Hematopoietic multipotent progenitor cell treated with erythropoietin and hydrocortisone succinate and interleukin-3 and kit ligand, for 8 days (in vitro differentiated cells): ENCODE measurements at regions not wholly inside any gene's neighbourhood (a gene's known extent, or its start where the extent isn't known, plus 50 kb on each side); places are given as distances from the start of the nearest gene placed in this dataset.
"Not testable (repeated sequence)": the region's sequence is repeated elsewhere in the genome, so short reads cannot be mapped to it uniquely, and the experiment has no call there.

Source experiments
- DNase-seq: peaks from one replicate; pipeline ENCODE4 v3.0.0-alpha.2; 2015

DNA sequence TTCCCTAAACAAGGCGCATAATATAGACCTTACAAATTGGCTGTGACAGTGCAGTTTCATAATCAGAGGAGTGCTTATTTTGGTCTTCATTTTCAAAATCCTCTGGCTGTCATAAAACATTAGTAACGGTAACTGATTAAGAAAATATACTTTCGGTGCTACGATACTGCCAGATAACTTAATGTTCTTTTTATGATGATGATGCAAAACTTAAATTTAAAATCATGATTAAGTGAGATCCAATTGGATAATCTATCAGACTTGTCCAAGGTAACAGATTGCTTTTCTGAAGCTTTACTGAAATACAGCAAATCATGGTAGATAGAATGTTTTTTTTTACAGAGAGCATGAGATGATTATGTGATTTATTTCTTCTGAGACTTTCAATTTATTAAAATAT lies 364.2 kb upstream of the CNTN3 start:
- no peak for DNase-seq

DNA sequence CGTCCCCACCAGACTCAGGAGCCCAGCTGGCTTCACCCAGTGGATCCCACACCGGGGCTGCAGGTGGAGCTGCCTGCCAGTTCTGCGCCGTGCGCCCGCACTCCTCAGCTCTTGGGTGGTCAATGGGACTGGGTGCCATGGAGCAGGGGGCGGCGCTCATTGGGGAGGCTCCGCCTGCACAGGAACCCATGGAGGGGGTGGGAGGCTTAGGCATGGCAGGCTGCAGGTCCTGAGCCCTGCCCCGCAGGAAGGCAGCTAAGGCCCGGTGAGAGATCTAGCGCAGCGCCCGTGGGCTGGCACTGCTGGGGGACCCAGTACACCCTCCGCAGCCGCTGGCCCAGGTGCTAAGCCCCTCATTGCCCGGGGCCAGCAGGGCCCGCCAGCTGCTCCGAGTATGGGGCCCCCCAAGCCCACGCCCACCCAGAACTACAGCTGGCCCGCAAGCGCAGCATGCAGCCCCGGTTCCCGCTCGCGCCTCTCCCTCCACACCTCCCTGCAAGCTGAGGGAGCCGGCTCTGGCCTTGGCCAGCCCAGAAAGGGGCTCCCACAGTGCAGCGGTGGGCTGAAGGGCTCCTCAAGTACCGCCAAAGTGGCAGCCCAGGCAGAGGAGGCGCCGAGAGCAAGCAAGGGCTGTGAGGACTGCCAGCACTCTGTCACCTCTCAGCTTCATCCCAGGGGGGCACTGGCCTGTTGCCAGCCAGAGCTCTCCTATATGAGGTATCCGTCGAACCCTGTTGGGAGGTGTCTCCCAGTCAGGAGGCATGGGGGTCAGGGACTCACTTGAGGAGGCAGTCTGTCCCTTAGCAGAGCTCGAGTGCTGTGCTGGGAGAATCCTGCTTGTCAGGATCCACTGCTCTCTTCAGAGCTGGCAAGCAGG lies 370.8 kb upstream of the CNTN3 start:
- not testable (repeated sequence) for DNase-seq

DNA sequence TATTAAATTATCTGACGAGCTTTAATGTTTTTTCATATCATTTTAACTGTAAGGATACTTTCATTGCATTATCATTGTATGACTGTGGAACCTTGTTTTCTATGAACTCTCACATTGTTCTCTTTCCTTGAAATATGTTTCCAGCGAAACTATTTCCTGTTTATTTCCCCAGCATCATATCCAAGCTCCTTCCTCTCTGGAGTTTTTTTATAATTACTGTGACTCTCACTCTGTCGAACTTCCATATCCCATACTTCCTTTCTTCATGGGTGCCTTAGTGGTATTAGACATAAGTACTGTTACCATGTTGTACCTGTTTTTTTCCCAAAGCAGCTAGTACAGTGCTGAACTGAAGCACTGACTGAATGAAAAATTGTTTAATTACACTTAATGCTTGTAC lies 373.6 kb upstream of the CNTN3 start:
- no peak for DNase-seq

DNA sequence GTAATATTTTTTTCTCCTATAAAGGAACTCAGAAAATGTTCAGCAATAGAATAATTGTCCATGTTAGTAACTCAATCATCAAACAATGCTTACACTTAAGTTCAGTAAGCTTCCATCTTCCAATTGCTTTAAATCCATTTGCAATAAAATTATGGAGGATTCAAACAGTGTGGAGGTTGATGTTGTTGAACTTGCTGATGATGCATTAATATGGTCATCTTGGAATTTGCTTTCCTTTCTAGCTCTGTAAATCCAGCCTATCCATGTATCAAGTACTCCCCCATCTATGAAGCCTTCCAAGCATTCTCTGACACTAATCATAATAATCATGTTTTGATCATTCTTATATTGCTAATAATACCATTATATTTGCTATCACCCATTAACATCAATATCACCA lies 378.4 kb upstream of the CNTN3 start:
- no peak for DNase-seq

DNA sequence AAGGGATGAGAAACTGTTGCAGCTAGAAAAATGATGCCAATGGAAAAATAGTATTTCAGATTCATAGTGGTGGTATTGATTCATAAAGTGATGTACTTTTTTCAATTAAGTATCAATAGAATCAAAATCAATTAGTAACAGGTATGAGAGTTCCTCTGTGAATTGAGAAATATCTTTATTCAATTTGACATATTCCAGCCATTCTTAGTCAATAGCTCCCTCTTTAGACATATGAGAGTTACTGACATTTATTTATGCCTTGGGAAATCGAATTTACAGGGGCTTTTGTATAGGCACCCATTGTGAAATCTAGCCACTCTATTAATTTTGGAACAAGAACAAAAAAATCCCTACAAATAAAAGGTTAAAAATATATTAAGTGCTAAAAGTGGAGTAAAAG lies 386.9 kb upstream of the CNTN3 start:
- DNase-seq = peak; percentile 23

DNA sequence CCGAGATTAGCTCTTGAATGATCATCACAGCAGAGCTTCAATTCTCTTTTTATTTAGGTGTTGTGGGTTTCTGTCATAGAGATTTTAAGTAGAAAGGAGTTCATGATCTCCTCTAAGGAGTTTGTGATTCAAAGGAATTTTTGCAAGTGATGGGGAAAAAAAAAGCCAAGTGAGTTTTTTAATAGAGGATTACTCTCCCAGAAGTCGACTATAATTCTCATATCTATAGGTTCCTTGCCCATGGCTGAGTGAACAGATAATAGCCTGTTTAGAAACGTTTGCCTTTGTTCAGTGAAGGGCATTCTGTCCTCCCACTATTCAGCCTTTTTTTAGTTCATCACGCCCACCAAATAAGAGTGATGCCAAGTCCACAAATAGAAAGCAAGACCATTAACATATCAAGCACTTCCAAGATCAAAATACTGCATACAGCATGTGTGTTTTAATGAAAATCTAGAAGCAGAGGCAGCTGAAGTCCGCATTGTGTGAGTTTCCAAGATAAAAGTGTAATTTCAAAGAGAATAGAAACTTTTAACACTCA lies 398.4 kb upstream of the CNTN3 start:
- no peak for DNase-seq

DNA sequence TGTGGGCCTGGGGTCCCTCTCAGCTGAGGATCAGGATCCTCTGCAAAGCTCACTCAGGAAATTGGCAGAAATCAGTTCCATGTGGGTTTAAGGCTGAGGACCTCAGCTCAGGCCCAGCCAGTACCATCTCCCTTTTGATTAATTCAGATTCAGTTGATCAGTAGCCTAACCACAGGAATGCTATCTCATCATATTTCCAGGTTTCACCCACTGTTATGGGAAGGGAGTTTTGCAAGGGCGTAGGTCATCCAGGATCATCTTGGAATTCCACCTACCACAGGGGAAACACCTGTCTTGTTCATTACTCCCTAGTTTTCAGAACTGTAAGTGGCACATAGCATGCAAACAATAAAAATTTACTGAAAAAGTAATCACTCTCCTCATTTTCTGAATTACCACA lies 399.5 kb upstream of the CNTN3 start:
- DNase-seq = no peak

DNA sequence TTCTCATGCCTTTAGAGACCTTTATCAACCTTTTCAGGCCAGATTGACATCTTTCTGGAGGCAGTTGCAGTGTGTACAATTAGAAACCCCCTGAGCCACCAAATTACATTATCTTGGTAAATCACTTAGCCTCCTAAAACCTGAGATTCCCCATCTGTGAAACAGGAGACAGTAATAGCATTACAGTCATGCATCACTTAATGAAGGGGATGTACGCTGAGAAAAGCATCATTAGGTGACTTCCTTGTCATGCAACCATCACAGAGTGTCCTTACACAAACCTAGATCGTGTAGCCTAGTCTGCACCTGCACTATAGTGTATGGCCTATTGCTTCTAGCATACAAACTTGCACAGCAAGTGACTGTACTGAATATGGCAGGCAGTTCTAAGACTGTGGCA lies 400.8 kb upstream of the CNTN3 start:
- no peak for DNase-seq

DNA sequence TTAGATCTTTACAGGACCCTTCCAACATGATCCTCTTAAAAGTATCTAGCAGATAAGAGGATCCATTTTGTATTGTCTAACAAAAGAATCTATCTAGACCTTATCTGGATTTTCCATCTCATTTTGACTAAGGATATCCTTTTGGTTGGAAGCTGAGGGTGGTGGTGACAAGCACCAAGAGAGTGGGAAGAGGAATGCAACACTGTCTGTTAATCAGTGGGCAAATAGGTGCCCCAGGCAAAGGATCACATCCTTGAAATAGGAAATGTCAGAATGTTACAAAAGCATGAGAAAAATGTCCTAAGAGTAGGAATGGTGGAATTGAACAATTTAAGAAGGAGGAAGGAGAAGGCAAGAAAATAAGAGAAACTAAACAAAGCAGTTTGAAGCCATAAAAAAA lies 420.7 kb upstream of the CNTN3 start:
- no peak for DNase-seq

DNA sequence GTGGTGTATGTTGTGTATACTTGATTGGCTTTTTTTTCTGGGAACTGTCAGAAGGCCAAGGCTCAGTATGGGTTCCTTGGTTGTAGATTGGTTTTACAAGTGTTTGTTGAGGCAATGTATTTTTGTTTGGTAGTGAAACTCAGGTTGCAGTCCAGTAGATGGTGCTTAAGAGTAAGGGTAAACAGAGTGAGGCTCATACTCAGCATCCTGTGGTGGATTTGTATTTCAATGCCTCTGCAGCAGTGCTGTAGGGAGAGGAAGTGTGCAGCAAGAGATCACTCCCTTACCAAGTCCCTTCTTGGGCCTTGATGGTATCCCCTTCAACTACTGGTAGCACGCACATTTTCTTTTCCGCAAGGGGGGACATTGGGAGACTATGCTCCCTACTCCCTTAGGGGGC lies 428.5 kb upstream of the CNTN3 start:
- no peak for DNase-seq

DNA sequence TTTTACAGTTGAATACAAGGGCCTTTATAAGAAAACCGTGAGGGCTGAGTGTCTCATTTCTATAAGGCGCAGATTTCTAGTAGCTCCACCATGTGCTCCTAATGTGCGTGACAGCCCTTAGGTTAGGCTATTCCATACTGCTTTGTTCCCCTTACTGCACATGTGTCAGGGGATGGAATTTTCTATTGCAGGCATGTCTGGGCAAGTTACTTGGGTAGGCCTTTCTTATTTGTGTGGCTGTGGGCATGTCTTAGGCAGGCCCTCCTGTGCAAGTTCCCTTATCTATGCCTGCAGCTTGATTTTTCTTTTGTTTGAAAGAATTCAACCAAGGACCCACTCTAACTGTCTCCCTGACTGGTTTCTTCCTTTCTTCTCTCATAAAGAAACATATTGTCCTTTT lies 434.2 kb upstream of the CNTN3 start:
- peak; percentile 3 for DNase-seq

DNA sequence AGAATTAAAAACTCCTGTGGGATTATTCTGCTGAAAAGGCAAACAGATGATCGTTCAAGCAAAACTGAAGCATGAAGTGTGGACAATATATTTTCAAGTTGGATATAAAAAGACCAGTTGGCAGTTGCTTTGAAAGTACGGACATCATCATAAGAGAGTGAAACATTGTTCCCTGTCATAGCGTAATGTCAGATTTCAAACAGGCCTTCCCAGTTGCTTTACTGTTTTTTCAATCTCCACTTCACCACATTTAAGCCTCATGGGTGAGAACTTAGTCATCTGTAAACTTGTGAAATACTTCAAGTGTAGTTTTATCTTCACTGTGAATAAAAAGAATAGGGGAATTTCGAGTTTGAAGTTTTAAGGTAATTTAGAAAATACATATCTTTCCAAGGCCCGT lies 435.1 kb upstream of the CNTN3 start:
- no peak for DNase-seq

DNA sequence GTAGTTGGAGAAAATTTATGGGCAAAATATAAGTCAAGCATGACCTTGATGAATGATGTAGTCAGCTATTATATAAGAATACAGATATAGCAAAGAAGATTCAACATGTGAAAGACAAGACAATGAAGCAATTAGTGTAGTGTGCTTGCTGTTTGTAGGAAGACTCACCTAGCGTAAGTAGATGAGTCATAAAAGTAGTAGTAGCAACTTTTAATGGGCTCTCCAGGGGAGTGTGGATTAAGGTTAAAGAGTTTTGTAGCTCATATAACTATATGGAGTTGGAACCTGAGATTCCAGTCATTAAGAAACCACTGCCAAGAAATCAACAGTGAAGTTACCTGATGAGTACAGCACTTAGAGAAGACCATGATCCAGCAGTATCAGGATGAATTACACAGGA lies 444.7 kb upstream of the CNTN3 start:
- DNase-seq = no peak

DNA sequence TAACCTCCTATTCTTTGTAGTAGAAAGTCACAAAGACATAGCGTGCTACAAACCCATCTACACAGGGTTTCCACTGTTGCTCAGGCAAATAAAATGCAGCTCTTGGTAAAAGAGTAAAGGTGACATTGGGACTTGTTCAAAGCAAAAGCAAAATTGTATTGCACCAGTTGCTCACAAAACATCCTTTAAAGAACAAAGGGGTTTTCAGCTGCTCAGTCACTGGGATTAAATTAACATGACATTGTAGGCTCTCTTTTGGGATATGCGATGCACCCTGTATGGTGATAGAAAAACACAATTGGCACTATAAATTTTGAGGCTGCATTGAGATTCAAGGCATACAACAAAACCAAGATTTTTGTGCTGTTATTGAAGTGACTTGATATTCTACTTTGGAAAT lies 447.3 kb upstream of the CNTN3 start:
- DNase-seq = no peak

DNA sequence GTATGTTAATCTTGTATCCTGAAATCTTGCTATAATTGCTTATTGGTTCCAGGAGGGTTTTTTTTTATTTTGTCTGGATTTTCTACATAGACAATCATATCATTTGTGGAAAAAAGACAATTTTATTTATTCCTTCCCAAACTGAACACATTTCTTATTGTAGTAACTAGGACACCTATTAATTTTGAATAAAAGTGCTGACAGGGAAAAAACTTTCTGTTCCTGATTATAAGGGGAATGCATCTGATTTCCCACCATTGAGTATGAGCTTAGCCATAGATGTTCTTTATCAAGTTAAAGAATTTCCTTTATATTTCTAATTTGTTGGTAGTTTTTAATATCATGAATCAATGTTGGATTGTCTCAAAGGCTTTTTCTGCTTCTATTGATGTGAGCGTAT lies 460.7 kb upstream of the CNTN3 start:
- no peak for DNase-seq

DNA sequence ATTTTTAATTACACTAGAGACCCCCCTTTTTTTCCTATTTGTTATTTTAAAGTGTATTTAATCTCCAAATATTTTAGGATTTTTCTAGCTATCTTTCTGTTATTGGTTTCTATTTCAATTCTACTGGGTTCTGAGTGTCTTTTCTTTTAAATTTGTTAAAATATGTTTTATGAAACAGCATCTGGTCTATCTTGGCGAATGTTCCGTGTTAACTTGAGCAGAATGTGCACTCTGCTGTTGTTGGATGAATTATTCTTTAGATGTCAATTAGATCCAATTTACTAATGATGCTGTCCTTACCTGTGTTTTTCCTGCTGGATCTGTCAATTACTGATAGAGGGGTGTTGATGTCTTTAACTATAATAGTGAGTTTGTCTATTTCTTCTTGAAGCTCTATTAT lies 462.0 kb upstream of the CNTN3 start:
- DNase-seq = no peak

DNA sequence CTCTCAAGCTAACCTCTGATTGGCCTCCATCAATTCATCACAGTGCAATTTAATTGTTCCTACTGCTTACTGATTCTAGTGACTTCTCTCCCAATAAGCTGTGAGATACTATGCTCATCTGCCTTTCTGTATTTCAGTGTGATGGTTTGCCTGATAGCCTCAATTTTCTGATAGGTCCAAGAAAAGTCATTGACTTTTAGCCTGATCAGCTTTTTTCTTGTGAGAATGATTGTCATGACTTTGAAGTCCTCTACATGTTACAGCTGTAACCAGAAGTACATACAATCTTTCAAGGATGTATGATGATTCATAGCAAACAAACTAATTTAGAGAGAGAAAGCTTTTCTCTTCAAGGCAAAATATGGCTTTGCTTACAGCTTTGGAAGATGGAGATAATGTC lies 463.8 kb upstream of the CNTN3 start:
- no peak for DNase-seq

DNA sequence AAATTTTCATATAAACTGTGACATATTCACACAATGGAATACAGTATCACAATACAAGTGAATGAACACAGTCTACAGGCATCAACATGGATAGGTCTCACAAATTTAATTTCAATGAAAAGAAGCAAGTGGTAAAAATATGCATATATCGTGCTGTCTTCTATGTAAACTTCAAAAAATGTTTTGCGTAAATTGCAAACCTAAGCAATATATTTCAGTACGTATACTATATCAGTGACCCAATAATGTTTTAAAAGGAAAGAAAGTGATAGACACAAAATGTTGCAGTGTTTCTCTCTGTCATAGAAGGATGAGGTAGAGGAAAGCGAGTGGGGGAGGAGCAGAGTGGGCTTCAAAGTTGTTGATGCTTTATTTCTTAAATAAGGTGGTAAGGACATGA lies 468.4 kb upstream of the CNTN3 start:
- DNase-seq = no peak

DNA sequence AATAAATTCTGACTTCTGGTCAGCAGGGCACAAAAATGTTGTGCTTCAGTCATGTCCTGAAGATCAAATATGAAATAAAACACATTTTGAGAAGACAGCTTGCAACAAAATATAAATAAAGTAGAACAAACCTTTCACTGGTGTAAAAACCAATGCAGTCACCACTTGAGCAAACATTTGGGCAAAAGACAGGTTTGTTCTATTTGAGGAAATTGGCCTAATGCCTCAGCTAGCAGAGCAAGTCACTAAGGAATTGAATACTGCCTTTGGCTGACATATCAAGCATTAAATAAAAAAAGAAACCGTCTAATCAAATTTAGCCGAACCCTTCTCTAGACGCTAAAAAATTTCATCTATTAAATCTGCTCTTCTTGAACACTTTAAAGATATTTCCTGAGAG lies 475.4 kb upstream of the CNTN3 start:
- DNase-seq = no peak

DNA sequence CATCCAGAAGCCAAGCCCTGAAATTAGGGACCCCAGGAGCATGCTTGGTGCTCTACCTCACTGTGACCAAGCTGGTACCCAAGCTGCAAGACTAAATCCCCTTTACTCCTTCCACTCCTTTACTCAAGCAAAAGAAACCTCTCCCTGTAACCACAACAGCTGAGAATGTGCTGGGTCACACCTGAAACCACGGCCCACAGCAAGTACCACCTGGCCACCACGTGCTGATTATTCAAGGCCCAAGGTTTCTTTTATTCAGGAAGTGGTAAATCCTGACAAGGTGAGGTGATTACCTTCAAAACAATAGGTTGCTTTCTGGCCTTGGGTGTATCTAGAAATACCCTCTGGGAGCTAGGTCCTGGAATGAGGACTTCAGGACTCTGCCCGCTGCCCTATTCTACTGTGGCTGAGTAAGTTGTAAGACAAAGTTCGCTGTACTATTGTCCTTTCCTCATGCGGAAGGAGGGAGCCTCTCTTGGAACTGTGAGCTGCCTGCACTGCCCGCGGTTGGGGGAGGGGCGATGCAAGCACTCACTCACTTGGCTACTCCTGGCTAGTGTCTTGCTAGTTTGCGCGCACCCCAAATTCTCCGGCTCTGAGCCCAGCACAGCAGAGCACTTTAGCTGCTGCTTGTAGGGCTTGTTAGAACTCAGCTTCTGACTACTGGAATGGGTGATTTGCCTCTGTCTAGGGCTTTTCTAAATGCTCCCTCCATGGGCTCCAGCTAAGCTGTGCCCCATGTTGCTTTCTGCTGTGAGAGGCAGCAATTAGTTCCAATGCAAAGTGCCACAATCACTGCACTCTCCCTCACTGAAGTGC lies 487.1 kb upstream of the CNTN3 start:
- DNase-seq = no peak

DNA sequence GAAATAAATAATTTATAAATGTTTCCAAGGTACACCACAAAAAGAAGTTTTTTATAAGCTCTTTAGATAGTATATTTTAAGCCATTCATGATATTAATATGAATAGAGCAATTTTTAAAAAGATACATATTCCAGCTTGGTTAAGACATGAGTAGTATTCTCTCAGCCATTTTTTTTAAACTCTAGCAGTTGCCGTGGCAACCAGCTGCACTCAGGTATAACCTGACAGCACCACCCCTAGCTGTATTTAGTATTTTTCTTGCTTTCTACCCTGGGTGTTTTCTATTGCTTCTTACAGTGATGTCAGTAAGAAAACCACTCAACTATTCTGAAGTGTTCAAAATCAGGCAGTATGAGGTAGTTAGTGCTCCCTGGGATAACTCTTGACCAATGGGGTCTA lies 496.3 kb upstream of the CNTN3 start:
- no peak for DNase-seq

DNA sequence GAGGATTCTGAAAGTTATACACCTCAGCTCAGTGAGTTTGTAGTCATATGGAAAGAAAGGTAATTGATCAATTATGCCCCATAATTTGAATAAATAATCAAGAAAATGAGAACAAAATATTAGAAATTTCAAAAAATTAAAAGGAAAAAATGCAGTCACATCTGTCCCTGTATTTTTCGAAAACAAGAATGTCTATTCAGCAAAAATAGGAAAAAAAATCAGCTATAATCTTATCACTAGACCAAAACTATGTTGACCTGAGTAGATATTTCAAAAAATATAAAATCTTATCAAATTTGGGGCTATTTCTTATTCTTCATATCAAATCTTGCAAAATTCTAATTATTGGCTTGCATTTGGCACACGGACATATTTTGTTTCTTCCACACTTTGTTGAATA lies 501.2 kb upstream of the CNTN3 start:
- no peak for DNase-seq

DNA sequence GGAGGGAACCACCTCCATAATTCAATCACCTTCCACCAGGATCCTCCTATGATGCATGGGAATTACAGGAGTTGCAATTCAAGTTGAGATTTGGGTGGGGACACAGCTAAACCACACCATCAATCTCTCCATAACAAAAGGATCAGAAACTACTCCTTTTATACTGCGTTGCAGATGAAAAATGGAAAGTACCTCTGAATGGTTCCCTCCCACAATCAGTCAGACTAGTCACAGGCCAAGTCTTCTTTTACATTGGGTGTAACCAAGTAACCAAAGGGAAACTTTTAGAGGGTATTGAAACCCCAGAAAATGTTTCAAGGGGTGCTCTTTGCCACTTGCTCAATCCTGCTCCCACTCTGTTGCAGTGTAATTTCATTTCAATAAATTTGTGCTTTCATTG lies 504.3 kb upstream of the CNTN3 start:
- no peak for DNase-seq

DNA sequence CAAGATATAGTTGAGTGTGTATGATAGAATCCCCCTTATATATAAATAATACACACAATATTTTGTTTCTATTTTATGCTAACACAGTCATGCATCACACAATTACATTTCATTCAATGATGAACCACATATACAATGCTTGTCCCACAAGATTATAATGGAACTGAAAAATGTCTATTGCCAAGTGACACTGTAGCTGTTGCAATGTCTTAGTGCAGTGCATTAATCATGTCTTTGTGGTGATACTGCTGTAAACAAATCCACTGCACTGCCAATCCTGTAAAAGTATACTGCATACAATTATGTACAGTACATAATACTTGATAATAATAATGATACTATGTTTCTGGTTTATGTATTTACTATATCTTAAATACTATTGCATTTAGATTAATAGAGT lies 512.1 kb upstream of the CNTN3 start:
- no peak for DNase-seq
